Central memory CD4-positive, alpha-beta T cell (primary cell): ENCODE measurements at regions not wholly inside any gene's neighbourhood (a gene's known extent, or its start where the extent isn't known, plus 50 kb on each side); places are given as distances from the start of the nearest gene placed in this dataset.
"Not testable (repeated sequence)": the region's sequence is repeated elsewhere in the genome, so short reads cannot be mapped to it uniquely, and the experiment has no call there.

Source experiments
- DNase-seq: peaks from one replicate; pipeline ENCODE4 v3.0.0; 2022

DNA sequence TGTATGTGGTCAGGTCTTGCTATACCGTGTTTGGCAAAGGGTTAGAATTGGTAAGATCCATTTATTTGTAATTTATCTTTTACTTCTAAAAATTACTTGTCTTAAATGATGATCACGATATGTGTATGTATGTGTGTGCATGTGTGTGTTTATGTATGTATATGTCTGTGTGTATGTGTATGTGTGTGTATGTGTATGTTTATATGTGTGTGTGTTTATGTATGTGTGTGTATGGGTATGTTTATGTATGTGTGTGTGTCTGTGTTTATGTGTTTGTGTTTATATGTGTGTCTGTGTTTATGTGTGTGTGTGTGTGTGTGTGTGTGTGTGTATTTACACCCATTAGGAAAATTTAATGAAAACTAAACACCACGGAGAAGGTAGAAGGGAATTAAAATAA is 176.9 kb upstream of the FZD8 start:
- DNase-seq, result no peak

DNA sequence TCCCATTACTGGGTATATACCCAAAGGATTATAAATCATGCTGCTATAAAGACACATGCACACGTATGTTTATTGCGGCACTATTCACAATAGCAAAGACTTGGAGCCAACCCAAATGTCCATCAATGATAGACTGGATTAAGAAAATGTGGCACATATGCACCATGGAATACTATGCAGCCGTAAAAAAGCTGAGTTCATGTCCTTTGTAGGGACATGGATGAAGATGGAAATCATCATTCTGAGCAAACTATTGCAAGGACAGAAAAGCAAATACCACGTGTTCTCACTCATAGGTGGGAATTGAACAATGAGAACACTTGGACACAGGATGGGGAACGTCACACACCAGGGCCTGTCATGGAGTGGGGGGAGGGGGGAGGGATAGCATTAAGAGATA is 175.0 kb upstream of the FZD8 start:
- DNase-seq, result not testable (repeated sequence)

DNA sequence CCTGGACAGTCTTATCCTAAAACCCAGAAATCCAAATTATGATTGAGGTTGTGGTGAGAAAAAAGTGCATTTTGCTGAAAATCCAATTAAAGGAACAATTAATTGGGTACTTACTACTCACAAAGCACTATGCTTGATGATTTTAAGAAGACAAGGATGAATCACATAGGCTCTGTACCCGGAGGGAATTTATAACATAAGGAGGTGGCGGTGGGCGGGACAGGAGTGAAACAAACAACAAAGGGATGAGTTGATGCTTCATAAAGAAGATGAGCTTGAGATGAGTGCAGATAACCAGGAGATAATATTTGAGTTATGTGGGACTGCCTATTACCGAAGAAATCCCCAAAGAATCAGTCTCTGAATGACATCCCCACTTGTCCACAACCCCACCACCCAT is 171.1 kb upstream of the FZD8 start:
- DNase-seq, result no peak

DNA sequence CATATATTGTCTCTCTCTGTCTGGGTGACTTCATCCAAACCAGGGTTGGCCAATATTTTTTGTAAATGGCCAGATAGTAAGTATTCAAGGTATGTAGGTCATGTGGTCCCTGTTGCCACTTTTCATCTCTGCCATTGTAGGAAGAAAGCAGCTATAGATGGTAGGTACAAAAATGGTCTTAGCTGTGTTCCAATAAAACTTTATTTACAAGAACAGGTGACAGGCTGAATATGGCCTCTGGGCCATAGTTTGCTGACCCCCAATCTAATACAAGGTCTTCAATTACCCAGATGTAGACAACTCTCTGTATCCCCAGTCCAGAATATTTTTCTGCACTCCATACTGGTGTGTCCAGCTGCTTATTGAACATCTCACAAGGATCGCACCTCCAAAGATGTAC is 166.2 kb upstream of the FZD8 start:
- DNase-seq, result no peak

DNA sequence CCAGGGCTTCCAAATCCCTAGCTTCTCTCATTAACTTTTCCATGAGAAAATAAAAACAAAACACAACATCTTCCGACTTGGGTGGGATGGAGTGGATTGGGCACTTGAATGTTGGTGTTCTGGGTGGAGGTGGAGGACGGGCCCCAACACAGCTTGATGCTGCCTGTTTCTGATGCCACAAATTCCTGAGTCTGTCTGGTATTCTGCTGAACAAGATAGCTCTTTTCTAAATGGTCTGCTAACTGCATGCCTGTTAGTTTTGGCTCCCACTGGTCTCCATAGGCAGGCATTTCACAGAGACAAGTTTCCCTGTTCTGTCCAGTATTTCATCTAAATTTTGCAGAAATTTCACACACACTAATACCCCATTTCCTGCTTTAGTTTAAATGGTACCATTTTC is 160.9 kb upstream of the FZD8 start:
- DNase-seq, result no peak

DNA sequence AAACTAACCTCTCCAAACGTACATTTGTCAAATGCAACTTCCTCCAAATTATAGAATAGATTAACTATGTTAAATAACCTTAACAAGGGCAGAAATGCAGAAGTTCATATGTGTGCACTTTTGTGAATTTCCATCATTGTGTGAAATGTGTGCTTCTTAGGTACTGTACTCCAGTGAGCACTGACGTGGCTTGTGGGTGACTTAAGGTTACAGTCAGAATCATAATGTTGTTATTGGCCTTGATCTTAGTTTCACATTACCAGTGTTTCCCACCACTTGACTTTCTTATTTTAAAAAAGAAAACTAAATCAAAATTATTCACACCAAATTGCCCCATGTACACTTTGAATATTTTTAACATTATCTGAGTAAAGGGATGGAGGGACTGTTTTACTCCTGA is 155.1 kb upstream of the FZD8 start:
- DNase-seq, result no peak

DNA sequence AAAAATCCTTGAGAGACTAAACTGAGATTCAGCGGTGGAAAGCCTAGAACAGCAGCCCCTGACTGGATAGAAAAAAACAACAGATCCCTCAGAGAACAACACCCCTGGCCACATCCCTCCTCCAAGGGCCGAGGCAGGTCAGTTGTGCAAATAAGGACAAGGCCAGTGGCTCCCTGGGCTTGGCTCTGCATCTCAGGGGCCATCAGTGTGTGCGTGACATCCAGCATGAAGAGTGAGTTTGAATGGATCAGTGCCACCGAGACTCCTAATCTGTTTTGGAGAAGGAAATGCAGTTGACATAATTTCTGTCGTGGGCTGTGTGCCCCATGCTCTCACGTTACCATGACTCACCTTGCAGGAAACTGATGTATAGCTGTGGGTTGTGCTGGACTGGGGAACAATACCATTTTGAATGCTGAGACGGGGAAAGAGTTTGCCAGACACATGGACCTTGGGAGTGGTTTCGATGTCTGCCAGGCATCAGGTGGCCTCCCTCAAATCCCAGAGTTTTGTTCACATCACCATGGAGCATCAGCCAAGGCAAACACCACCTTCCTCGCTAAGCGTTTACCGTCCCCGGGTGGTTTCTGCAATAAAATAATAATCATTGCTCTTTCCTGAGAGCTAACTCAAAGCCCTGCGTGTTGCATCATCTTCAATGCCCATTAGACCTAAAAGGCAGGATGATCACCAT is 153.2 kb upstream of the FZD8 start:
- no peak for DNase-seq

DNA sequence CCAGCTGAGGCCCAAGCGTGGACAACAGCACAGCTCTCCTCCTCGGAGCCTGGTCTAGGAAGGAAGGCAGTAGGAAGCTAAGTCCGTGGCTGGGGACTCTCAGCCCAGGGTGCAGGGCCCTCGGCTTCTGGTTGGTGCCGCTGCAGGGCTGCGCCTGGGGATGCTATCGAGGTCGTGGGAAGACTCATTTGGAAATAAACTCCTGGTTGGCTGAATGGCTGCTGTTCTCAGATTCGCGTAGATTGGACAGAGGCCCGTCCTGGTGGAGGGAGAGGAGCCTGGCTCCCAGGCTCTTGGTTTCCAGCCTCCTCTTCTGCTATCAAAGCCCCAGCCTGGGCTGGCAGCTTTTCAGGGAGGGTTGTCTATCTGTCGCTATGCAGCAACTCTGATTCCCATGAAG is 152.6 kb upstream of the FZD8 start:
- no peak for DNase-seq

DNA sequence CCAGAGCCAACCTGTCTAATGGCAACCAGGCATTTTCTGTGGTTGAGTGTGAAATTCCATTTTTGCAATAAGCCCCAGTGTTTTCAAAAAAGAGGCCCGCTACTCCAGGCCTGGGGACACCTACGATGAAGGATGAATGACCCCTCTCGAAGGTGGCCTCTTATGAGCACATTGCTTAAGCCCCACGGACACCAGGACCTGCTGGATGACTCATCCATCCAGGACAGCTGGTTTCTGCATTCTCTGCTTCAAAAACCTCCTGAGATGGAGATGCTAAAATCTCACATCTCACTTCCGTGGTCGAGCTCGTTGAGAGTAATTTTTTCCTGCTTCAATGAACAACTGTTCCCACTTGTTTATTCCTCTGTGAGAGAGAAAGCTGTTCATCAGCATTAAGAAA is 150.2 kb upstream of the FZD8 start:
- DNase-seq, result no peak

DNA sequence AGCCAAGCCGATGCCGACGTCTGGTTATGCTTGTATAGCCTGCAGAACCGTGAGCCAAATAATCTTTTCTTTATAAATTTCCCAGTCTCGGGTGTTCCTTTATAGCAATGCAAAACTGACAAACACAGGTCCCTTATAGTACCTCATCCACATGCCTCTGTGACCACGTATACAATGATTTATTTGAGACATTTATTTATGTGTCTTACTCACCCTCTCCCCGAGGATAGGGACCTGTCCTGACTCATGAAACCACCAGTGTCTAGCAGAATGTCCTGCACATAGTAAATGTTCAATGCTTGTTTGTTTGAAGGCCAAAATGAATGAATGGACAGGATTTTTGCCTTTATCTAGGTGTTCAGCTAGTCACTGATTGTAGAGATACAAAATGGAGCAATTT is 147.9 kb upstream of the FZD8 start:
- DNase-seq, result no peak

DNA sequence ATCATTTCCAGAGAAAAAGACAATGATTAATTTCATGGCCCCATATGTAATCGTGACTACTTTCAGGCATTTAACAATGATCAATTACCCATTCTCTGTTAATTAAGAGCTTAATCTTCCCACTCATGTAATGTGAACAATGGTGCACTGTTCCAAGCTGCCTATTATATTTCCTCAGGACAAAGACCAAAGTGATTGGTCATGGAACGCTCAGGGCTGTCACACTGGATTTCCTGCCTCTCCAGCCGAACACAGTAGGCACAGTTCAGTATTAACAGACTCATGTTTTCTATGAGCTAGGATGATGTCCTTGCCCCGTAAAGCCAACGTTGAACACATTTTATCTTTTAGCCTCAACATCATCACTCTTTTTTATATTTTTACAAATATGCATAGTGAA is 142.7 kb upstream of the FZD8 start:
- no peak for DNase-seq

DNA sequence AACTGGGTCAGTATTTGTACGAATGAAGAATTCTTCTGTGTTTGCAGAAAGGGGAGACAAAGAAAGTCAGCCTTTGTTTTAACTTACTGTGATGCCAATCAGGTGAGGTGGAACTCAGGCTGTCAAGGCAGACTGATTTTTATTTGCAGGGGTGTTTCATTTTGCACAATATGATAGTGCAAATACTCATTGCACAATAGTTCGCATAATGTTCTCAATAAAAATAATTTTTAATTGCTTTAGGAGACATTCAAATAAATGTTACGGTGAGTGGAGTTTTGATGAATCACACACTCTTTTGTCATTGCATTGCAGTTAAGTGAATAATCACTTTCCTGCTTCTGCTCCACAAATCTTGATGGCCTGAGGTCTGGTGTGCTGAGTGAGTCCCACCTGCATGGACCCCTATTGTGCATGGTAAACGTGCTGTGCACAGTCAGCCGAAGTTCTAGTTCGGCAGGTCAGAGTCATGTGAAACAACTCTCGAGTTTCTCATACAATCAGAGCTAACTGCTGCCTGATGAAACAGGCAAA is 141.3 kb upstream of the FZD8 start:
- no peak for DNase-seq

DNA sequence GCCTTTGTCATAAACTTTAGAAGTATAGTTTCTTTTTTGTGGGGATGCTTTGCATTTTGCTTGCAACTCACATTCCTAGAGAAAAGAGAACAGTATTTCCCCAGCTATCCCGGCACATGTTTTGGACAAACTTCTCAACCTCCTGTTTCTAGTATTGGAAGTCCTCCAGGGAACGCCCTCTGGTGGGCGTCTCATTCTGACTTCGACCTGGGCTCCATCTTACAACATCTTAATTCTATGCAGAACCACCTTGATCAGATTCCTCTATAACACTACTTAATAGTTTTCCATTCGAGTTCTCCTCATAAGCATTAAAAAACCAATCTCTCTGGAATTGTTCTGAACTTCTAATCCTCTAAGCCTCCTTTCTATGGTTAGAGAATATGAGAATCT is 139.5 kb upstream of the FZD8 start:
- DNase-seq, result no peak

DNA sequence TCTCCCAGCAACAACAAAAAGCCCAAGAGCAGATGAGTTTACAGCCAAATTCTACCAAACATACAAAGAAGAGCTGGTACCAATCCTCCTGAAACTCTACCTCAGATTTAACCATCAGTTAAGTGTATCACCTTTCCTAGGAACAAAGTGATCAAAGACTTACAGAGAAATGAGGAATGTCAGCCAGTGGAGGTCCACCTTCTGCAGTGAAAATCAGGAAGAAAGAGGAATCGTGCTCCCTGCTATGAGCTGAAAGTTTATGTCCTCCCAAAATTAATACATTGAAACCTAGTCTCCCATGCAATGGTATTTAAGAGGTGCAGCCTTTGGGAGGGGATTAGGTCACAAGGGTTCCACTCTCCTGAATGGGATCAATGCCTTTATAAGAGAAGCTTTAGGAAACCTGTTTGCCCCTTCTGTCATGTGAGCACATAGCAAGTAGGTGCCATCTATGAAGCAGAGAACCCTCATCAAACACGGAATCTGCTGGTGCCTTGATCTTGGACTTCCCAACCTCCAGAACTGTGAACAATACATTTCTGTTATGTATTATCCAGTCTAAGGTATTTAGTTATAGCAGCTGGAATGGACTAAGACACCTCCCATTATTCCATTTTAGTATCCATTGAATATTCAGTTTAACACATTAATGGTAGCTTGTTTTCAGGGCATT is 139.0 kb upstream of the FZD8 start:
- DNase-seq, result no peak

DNA sequence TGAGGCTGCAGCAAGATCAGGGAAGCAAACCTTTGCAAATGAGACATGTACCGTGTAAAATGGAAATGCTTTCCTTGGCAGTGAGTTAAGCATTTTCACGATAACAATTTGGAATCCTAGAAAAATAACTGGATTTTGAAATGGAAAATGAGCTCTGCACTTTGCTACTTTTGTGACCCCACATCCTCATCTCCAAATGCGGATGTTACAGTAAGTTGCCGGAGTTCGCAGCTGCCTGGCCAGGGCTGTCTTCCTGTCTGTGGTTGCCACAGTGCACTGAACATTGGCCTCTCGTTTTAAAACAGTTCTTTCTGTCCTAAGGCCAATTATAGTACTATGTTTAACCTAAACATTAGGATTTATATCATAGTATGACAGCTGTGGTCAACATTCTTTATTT is 136.2 kb upstream of the FZD8 start:
- no peak for DNase-seq

DNA sequence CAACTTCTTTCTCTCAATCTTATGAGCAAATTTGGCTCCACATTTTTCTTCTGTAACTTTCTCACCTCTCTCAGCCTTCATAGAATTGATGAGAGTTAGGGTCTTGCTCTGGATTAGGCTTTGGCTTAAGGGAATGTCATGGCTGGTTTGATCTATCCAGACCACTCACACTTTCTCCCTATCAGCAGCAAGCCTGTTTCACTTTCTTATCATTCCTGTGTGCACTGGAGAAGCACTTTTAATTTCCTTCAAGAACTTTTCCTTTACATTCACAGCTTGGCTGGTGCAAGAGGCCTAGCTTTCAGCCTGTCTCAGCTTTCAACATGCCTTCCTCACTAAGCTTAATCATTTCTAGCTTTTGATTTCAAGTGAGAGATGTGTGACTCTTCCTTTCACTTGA is 134.5 kb upstream of the FZD8 start:
- DNase-seq, result not testable (repeated sequence)

DNA sequence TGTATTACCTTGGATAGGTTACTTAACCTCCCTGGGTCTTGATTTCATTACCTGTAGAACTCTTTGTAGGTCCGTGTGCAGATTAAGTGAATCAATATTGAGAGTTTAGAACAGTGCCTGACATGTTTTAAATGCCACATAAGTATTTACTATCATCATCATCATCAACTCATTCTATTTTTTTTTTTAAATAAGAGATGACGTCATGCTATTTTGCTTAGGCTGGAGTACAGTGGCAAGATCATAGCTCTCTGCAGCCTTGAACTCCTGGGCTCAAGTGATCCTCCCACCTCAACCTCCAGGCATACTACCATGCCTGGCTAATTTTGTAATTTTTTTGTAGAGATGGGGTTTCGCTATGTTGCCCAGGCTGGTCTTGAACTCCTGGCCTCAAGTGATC is 132.0 kb upstream of the FZD8 start:
- DNase-seq, result no peak

DNA sequence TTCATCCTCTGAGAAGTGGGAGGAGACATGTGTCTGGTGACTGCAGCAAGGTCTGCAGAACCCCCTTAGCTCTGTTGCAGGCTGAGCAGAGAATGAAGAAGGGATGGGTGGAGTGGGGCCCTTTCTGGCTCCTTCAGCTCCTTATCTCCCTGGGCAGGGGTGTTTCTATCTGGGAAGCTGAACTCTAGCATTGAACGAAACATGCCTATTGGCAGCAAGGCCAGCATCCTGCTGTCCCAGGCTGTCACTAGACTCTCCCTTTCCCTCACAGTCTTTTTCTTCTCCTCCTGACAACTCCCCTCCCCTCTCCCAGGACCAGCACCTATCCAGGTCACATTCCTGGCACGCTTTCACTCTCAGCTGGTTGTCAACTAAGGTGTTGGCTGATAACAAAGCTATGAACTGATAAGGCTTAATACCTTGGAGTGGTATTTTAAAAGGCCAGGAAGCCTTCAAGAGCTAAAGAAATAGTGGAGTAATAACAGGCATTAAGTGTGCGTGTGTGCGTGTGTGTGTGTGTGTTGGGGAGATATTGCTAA is 128.8 kb upstream of the FZD8 start:
- DNase-seq, result no peak

DNA sequence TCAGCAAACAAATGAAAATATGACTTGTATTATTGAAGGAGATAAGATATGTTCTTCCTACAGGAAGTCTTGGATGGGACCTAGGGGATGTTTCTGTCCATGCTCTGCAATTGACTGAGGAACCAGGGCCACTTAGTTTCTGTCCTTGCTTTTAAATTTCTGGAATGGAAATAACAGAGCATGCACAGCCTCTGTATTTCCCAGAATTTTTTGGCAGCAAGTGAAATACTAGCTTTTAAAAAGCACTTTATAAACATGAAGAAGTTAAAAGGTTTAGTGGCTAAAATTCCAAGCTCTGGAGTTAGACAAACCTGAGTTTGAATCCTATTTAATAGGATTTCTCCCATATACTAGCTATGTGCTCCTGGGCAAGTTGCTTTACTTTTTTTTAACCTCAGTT is 127.7 kb upstream of the FZD8 start:
- DNase-seq, result no peak

DNA sequence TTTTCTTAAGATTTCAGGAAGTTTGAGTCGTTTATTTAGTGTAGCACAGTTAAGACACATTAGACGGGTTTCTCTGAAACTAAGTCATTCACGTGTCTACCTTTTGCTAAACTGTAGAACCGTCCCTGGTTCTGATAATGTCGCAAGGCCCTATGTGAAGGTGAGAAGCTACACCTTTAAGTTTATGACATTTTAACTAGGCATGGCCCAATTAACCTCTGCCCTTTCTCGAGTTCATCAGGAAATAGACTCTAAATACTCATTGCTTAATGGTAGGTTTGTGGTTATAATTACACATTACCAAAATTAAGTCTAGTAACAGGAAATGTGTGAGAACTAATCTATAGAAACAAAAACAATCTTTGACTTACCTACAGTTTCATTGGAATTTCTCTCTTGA is 126.6 kb upstream of the FZD8 start:
- DNase-seq, result no peak

DNA sequence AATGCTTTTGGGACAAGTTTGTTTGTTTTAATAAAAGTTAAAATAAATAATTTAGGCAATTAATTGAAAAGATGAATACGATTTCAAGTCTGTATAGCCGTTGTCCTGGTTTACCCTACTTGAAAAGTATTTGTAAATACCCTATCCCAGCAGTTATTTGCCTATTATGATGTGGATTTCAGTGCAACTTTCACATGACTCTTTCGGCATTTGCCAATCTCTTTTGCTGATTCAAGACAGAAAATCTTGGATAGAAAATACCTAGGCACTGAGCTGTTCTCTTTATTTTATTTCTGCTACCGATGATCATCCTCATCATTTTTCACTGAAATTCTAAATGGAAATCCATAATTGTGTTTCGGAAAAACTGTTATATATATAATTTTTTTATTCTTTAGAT is 125.9 kb upstream of the FZD8 start:
- DNase-seq, result no peak

DNA sequence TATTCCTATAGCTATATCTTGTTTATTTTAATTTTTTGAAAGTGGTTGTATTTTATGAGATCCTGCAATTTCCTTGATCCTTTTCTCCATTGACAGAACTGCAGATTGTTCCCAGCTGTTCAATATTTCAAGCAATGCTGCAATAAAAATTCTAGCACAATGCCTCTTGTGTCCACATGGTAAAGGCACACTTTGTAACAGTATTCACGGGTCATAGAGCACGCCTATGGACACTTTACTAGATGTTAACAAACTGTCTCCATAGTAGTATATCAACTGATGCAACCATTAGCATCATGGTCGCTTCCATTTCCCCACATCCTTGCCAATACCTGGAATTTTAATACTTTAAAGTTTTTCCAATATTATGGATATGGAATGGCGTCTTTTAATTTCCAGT is 123.9 kb upstream of the FZD8 start:
- DNase-seq, result no peak

DNA sequence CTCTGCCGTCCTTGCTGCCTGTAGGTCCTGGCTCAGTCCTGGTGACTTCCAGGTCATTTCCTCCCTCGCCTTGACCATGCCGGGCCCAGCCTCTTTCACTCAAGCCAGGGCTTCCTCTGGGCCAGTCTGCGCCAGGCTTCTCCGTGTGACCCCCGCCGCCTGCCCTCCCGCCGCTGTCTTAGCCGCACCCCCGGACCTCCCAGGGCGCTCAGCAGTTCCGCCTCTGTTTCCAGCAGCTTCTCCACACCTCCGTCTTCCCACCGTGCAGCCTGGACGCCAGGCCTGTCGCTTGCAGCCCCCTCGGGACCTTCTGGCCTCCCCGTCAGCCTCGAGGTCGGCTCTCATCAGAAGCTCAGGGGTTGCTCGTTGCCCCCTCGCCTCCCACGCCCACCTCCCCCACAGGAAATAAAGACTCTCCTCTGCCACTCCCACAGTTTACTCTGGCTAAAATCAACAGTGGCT is 123.0 kb upstream of the FZD8 start:
- no peak for DNase-seq

DNA sequence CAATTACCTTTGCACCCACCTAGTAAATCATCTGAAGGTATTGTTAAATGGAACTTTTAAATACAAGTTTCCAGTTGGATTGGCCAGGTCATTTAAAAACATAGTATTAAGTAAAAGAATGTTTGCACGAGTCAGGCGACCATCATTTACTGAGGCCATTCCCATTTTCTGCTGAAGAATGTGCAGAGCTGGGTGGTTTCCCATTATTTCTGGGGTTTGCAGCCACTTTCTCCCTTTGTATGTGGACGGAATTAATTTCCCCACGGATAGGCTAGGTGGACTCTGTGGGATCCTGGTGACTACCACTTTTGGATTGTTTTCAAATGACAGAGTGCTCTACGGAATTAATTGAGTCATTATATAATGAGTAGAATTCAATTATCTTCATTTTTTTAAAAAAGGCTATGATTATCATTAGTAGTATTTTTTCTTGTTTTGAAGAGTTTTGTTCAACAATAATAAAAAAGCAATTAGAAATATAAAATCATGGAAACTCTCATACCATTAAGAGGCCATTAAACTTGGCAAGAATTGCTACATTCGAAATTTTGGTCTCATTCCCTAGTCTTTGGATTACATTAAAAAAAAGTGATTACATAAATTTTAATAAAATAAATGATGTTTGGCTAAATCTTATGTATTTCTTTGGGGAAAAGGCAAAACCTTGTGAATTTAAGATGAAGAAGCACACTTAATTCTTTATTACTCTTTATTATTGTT is 120.4 kb upstream of the FZD8 start:
- no peak for DNase-seq
